Activated CD8-positive, alpha-beta memory T cell treated with anti-CD3 and anti-CD28 coated beads for 36 hours (primary cell): ENCODE measurements at regions not wholly inside any gene's neighbourhood (a gene's known extent, or its start where the extent isn't known, plus 50 kb on each side); places are given as distances from the start of the nearest gene placed in this dataset.
"Not testable (repeated sequence)": the region's sequence is repeated elsewhere in the genome, so short reads cannot be mapped to it uniquely, and the experiment has no call there.

Source experiments
- CTCF ChIA-PET: fragments of 350-600 bp; sonication (Branson Sonifier 250); formaldehyde crosslinking; loops from one replicate; lab custom pipeline; 2021; ENCODE audit warnings: antibody characterized with exemption; lab: Charles Lee
- POLR2A ChIA-PET: fragments of 350-600 bp; sonication (Branson Sonifier 250); formaldehyde crosslinking; loops from one replicate; lab custom pipeline; 2021; ENCODE audit warnings: antibody characterized with exemption; lab: Charles Lee

- CTCF ChIA-PET, result no interaction called here
- POLR2A ChIA-PET, result no interaction called here
These were observed 235.5 kb downstream of the ZNF92 start for GRCh38 chr7:65609131-65609530.

GRCh38 chr7:65613644-65614289, 240.1 kb downstream of the ZNF92 start:
- POLR2A ChIA-PET, CTCF ChIA-PET: not testable (repeated sequence)

GRCh38 chr7:65616111-65616510, 242.5 kb downstream of the ZNF92 start:
- POLR2A ChIA-PET, CTCF ChIA-PET: not testable (repeated sequence)

GRCh38 chr7:65620216-65620615, 246.6 kb downstream of the ZNF92 start:
- CTCF ChIA-PET, POLR2A ChIA-PET: not testable (repeated sequence)

GRCh38 chr7:65621580-65622201, 248.0 kb downstream of the ZNF92 start:
- POLR2A ChIA-PET, result not testable (repeated sequence)
- CTCF ChIA-PET, result interaction anchor here (0.6 kb wide), 1 partner anchor 556 kb away, joined by 3 read pairs; no protein-coding TSS in a partner anchor

- POLR2A ChIA-PET, CTCF ChIA-PET: not testable (repeated sequence)
These were observed 241.6 kb upstream of the VKORC1L1 start for GRCh38 chr7:65631236-65631635.

GRCh38 chr7:65633587-65634404, 239.1 kb upstream of the VKORC1L1 start:
- POLR2A ChIA-PET, CTCF ChIA-PET: not testable (repeated sequence)

GRCh38 chr7:65638918-65639317, 234.0 kb upstream of the VKORC1L1 start:
- POLR2A ChIA-PET, CTCF ChIA-PET: not testable (repeated sequence)

GRCh38 chr7:65639717-65640116, 233.2 kb upstream of the VKORC1L1 start:
- POLR2A ChIA-PET, CTCF ChIA-PET: not testable (repeated sequence)

GRCh38 chr7:65643498-65643897, 229.4 kb upstream of the VKORC1L1 start:
- CTCF ChIA-PET, POLR2A ChIA-PET: not testable (repeated sequence)

GRCh38 chr7:65647153-65647964, 225.5 kb upstream of the VKORC1L1 start:
- CTCF ChIA-PET, POLR2A ChIA-PET: not testable (repeated sequence)

GRCh38 chr7:65651174-65651573, 221.7 kb upstream of the VKORC1L1 start:
- POLR2A ChIA-PET, CTCF ChIA-PET: not testable (repeated sequence)

- CTCF ChIA-PET, POLR2A ChIA-PET: not testable (repeated sequence)
These were observed 220.9 kb upstream of the VKORC1L1 start for GRCh38 chr7:65651826-65652592.

- POLR2A ChIA-PET, CTCF ChIA-PET: not testable (repeated sequence)
These were observed 220.2 kb upstream of the VKORC1L1 start for GRCh38 chr7:65652669-65653068.

- POLR2A ChIA-PET, result not testable (repeated sequence)
These were observed 216.2 kb upstream of the VKORC1L1 start for GRCh38 chr7:65656494-65657188.

GRCh38 chr7:65683362-65683761, 189.5 kb upstream of the VKORC1L1 start:
- POLR2A ChIA-PET, CTCF ChIA-PET: not testable (repeated sequence)

More at GRCh38 chr7:65656494-65657188, 216.2 kb upstream of the VKORC1L1 start:
- CTCF ChIA-PET, result not testable (repeated sequence)

- POLR2A ChIA-PET, CTCF ChIA-PET: not testable (repeated sequence)
These were observed 173.7 kb upstream of the VKORC1L1 start for GRCh38 chr7:65699026-65699714.
